ENCODE measurements at regions not wholly inside any gene's neighbourhood (a gene's known extent, or its start where the extent isn't known, plus 50 kb on each side); places are given as distances from the start of the nearest gene placed in this dataset.
A peak's percentile ranks its signal among the peaks of the same experiment; 100 is the strongest.
"Not testable (repeated sequence)": the region's sequence is repeated elsewhere in the genome, so short reads cannot be mapped to it uniquely, and the experiment has no call there.

- no peak for DNase-seq (ENCODE audit: low spot score)
These were observed 458.8 kb downstream of the METTL4 start for GRCh38 chr18:2112435-2113045.

GRCh38 chr18:2114289-2114688, 457.0 kb downstream of the METTL4 start:
- DNase-seq (ENCODE audit: low spot score): no peak

GRCh38 chr18:2114765-2115164, 456.5 kb downstream of the METTL4 start:
- no peak for DNase-seq (ENCODE audit: low spot score)

- no peak for DNase-seq (ENCODE audit: low spot score)
These were observed 450.1 kb downstream of the METTL4 start for GRCh38 chr18:2121224-2121623.

GRCh38 chr18:2123077-2123476, 448.2 kb downstream of the METTL4 start:
- no peak for DNase-seq (ENCODE audit: low spot score)

GRCh38 chr18:2134364-2134763, 436.9 kb downstream of the METTL4 start:
- DNase-seq (ENCODE audit: low spot score): no peak

- DNase-seq (ENCODE audit: low spot score): no peak
These were observed 436.0 kb downstream of the METTL4 start for GRCh38 chr18:2135309-2135708.

GRCh38 chr18:2138552-2138951, 432.8 kb downstream of the METTL4 start:
- no peak for DNase-seq (ENCODE audit: low spot score)

GRCh38 chr18:2139691-2140090, 431.6 kb downstream of the METTL4 start:
- DNase-seq (ENCODE audit: low spot score): peak; percentile 44

GRCh38 chr18:2143636-2144035, 427.7 kb downstream of the METTL4 start:
- DNase-seq (ENCODE audit: low spot score): no peak

- no peak for DNase-seq (ENCODE audit: low spot score)
These were observed 426.5 kb downstream of the METTL4 start for GRCh38 chr18:2144811-2145210.

GRCh38 chr18:2146092-2146491, 425.2 kb downstream of the METTL4 start:
- no peak for DNase-seq (ENCODE audit: low spot score)

GRCh38 chr18:2146754-2147153, 424.6 kb downstream of the METTL4 start:
- no peak for DNase-seq (ENCODE audit: low spot score)

GRCh38 chr18:2147476-2148230, 423.7 kb downstream of the METTL4 start:
- no peak for DNase-seq (ENCODE audit: low spot score)

GRCh38 chr18:2148823-2149222, 422.5 kb downstream of the METTL4 start:
- DNase-seq (ENCODE audit: low spot score): no peak

GRCh38 chr18:2150566-2150965, 420.7 kb downstream of the METTL4 start:
- no peak for DNase-seq (ENCODE audit: low spot score)

- DNase-seq (ENCODE audit: low spot score): no peak
These were observed 417.0 kb downstream of the METTL4 start for GRCh38 chr18:2154278-2154677.

- DNase-seq (ENCODE audit: low spot score): no peak
These were observed 406.4 kb downstream of the METTL4 start for GRCh38 chr18:2164644-2165550.

GRCh38 chr18:2166876-2167275, 404.4 kb downstream of the METTL4 start:
- not testable (repeated sequence) for DNase-seq (ENCODE audit: low spot score)

- DNase-seq (ENCODE audit: low spot score): no peak
These were observed 403.3 kb downstream of the METTL4 start for GRCh38 chr18:2168022-2168421.

GRCh38 chr18:2169656-2170055, 401.6 kb downstream of the METTL4 start:
- no peak for DNase-seq (ENCODE audit: low spot score)

- no peak for DNase-seq (ENCODE audit: low spot score)
These were observed 399.3 kb downstream of the METTL4 start for GRCh38 chr18:2171840-2172625.

All from SW480 (cell line).